CD14-positive monocyte (primary cell): ENCODE measurements at regions not wholly inside any gene's neighbourhood (a gene's known extent, or its start where the extent isn't known, plus 50 kb on each side); places are given as distances from the start of the nearest gene placed in this dataset.

Experiments used
- DNase-seq, 3 donors: peaks; one replicate each; pipeline ENCODE4 v3.0.0-alpha.2; 2011 to 2022
- H2AFZ ChIP-seq: 2 replicates; pipeline ENCODE4 v1.6.0; 2012; ENCODE audit warnings: mild to moderate bottlenecking, low read depth, low read length, inconsistent platforms; ENCODE audit not compliant: insufficient read depth, poor library complexity, severe bottlenecking
- H3K27ac ChIP-seq, 2 donors: 1 replicate in 1 of 2; 2 replicates in 1 of 2; pipeline ENCODE4 v1.5.1; 2012 to 2013; ENCODE audit warnings: low read length in 2 of 2, control low read depth in 1 of 2, inconsistent platforms in 1 of 2, low read depth in 1 of 2, mild to moderate bottlenecking in 1 of 2
- H3K27me3 ChIP-seq, 2 donors: one replicate each; pipeline versions ENCODE4 v1.6.0 to v1.6.1; 2011 to 2013; ENCODE audit warnings: low read length in 2 of 2; ENCODE audit not compliant: control insufficient read depth in 2 of 2, insufficient read depth in 2 of 2
- H3K36me3 ChIP-seq, 2 donors: replicated peaks in 1 of 2; 1 replicate in 1 of 2; 2 replicates in 1 of 2; pipeline versions ENCODE4 v1.5.1 to v1.6.1; 2012 to 2013; ENCODE audit warnings: low read length in 2 of 2, control low read depth in 1 of 2, inconsistent platforms in 1 of 2, mild to moderate bottlenecking in 1 of 2; ENCODE audit not compliant: insufficient read depth in 2 of 2, control insufficient read depth in 1 of 2
- H3K4me1 ChIP-seq, 2 donors: 1 replicate in 1 of 2; 2 replicates in 1 of 2; pipeline versions ENCODE4 v1.5.1 to v1.6.1; 2012 to 2013; ENCODE audit warnings: low read length in 2 of 2, control low read depth in 1 of 2, inconsistent platforms in 1 of 2, mild to moderate bottlenecking in 1 of 2, moderate library complexity in 1 of 2; ENCODE audit not compliant: insufficient read depth in 2 of 2, control insufficient read depth in 1 of 2
- H3K4me2 ChIP-seq: replicated peaks from 2 replicates; pipeline ENCODE3; 2012; ENCODE audit warnings: low read length, moderate library complexity, mild to moderate bottlenecking; ENCODE audit not compliant: poor library complexity, severe bottlenecking; ENCODE audit errors: extremely low read depth
- H3K4me3 ChIP-seq, 3 experiments: fragments of 200-600 bp in 1 of 3; sonication (generic) in 1 of 3; replicated peaks in 1 of 3; 1 replicate in 2 of 3; 2 replicates in 1 of 3; pipeline ENCODE4 v1.5.1; 2011 to 2013; ENCODE audit warnings: low read length in 3 of 3, mild to moderate bottlenecking in 3 of 3, control low read depth in 2 of 3, low read depth in 2 of 3, inconsistent platforms in 1 of 3, moderate library complexity in 1 of 3
- H3K79me2 ChIP-seq: 2 replicates; pipeline ENCODE4 v1.6.0; 2012; ENCODE audit warnings: mild to moderate bottlenecking, control low read depth, inconsistent platforms, low read length, moderate library complexity; ENCODE audit not compliant: insufficient read depth
- H3K9ac ChIP-seq: 2 replicates; pipeline ENCODE4 v1.6.0; 2017; ENCODE audit warnings: low read length, mild to moderate bottlenecking; ENCODE audit not compliant: insufficient read depth, poor library complexity, severe bottlenecking
- H3K9me3 ChIP-seq, 2 donors: replicated peaks in 1 of 2; 1 replicate in 1 of 2; 2 replicates in 1 of 2; pipeline versions ENCODE4 v1.5.1 to v1.6.1; 2012 to 2013; ENCODE audit warnings: low read length in 2 of 2, control low read depth in 1 of 2; ENCODE audit not compliant: control insufficient read depth in 1 of 2, insufficient read depth in 1 of 2
- H4K20me1 ChIP-seq: 2 replicates; pipeline ENCODE4 v1.6.0; 2012; ENCODE audit warnings: mild to moderate bottlenecking, low read length, control low read depth, moderate library complexity; ENCODE audit not compliant: insufficient read depth
- H3K27ac Mint-ChIP-seq, 7 donors: one replicate each; pipeline ENCODE4 v1.8.0; 2020; ENCODE audit warnings: mild to moderate bottlenecking in 7 of 7, mixed read lengths in 7 of 7, moderate library complexity in 6 of 7, inconsistent platforms in 2 of 7
- H3K27me3 Mint-ChIP-seq, 3 donors: one replicate each; pipeline ENCODE4 v1.8.0; 2021 to 2022; ENCODE audit warnings: low read depth in 3 of 3, mild to moderate bottlenecking in 3 of 3, mixed read lengths in 3 of 3, moderate library complexity in 3 of 3, inconsistent platforms in 1 of 3
- H3K36me3 Mint-ChIP-seq, 2 donors: one replicate each; pipeline ENCODE4 v1.8.0; 2020; ENCODE audit warnings: mixed read lengths in 2 of 2, inconsistent platforms in 1 of 2, mild to moderate bottlenecking in 1 of 2
- H3K4me1 Mint-ChIP-seq: one replicate; pipeline ENCODE4 v1.8.0; 2020; ENCODE audit warnings: mild to moderate bottlenecking, mixed read lengths
- H3K4me3 Mint-ChIP-seq, 2 donors: one replicate each; pipeline ENCODE4 v1.8.0; 2020; ENCODE audit warnings: mild to moderate bottlenecking in 2 of 2, mixed read lengths in 2 of 2, moderate library complexity in 1 of 2
- H3K9me3 Mint-ChIP-seq, 7 donors: one replicate each; pipeline ENCODE4 v1.8.0; 2020 to 2022; ENCODE audit warnings: mixed read lengths in 7 of 7, mild to moderate bottlenecking in 6 of 7, moderate library complexity in 6 of 7, inconsistent platforms in 2 of 7
- CTCF ChIP-seq: fragments of 200-600 bp; IDR thresholded peaks from one replicate; pipeline ENCODE4 v1.8.0; 2022; ENCODE audit warnings: antibody characterized with exemption, mild to moderate bottlenecking
- WGBS: methylation state at CpG from one replicate; pipeline ENCODE4 v1.1.5; 2013; ENCODE audit warnings: missing lambda C conversion rate; ENCODE audit not compliant: insufficient coverage; 5-methylcytosine and 5-hydroxymethylcytosine counted together
- intact Hi-C, 2 donors: fragments of 100-400 bp; cut with micrococcal nuclease; formaldehyde crosslinking; loops; one replicate each; pipeline versions ENCODE4 v1.15.0 to v1.15.1; 2023

GRCh38 chr5:67639976-67640375 is 443.4 kb upstream of the CD180 start:
- no peak overlapping the region for H3K4me2 ChIP-seq
- no peaks in the 10 kb centered on the region for H3K9me3 ChIP-seq
- H3K79me2 ChIP-seq: no peaks in the 10 kb centered on the region
- DNase-seq: no peak
- WGBS: 0% methylated on average over 1 of the region's 2 CpGs
- H3K27ac Mint-ChIP-seq: no peak overlapping the region
- H3K4me3 Mint-ChIP-seq: no peak overlapping the region
- H4K20me1 ChIP-seq: no peaks in the 10 kb centered on the region
- peaks cover 0 to 3% (median 0%) of the 10 kb centered on the region in 3 donors for H3K27me3 Mint-ChIP-seq
- H3K36me3 ChIP-seq: no peaks in the 10 kb centered on the region
- H3K9ac ChIP-seq: no peak overlapping the region
- peaks cover 1% of the 10 kb centered on the region for H3K4me1 Mint-ChIP-seq
- no peak overlapping the region for H3K27ac ChIP-seq
- no peak for TF ChIP-seq CTCF
- H3K4me3 ChIP-seq: no peak overlapping the region
- H3K9me3 Mint-ChIP-seq: peaks cover 0 to 8% (median 2%) of the 10 kb centered on the region in 7 donors
- H3K4me1 ChIP-seq: no peaks in the 10 kb centered on the region
- H2AFZ ChIP-seq: no peak overlapping the region
- H3K27me3 ChIP-seq: no peaks in the 10 kb centered on the region
- intact Hi-C loops: no loop called here
- H3K36me3 Mint-ChIP-seq: no peaks in the 10 kb centered on the region

- no CpG with 5 or more reads among the region's 3 CpGs for WGBS
- no peaks in the 10 kb centered on the region for H3K36me3 Mint-ChIP-seq
- peaks cover 1% of the 10 kb centered on the region for H3K4me1 Mint-ChIP-seq
- Histone ChIP-seq H3K36me3 (no peaks in the 10 kb centered on the region), H4K20me1 (no peaks in the 10 kb centered on the region), H3K27me3 (no peaks in the 10 kb centered on the region), H3K4me1 (no peaks in the 10 kb centered on the region), H3K9me3 (peaks cover 0 to 5% of the 10 kb centered on the region in 2 donors), H3K79me2 (no peaks in the 10 kb centered on the region), H3K27ac (no peak overlapping the region), H2AFZ (no peak overlapping the region), H3K9ac (no peak overlapping the region), H3K4me2 (no peak overlapping the region), H3K4me3 (no peak overlapping the region)
- H3K9me3 Mint-ChIP-seq: peaks cover 0 to 9% (median 4%) of the 10 kb centered on the region in 7 donors
- intact Hi-C loops: no loop called here
- peak overlapping the region in 1 of 7 donors; percentile 78 for H3K27ac Mint-ChIP-seq
- H3K27me3 Mint-ChIP-seq: peaks cover 0 to 3% (median 0%) of the 10 kb centered on the region in 3 donors
- no peak for DNase-seq
- no peak for TF ChIP-seq CTCF
- H3K4me3 Mint-ChIP-seq: no peak overlapping the region
Observed at GRCh38 chr5:67639313-67639712, 442.7 kb upstream of the CD180 start.
